GM19324 (cell line): ENCODE measurements at regions not wholly inside any gene's neighbourhood (a gene's known extent, or its start where the extent isn't known, plus 50 kb on each side); places are given as distances from the start of the nearest gene placed in this dataset.
"Not testable (repeated sequence)": the region's sequence is repeated elsewhere in the genome, so short reads cannot be mapped to it uniquely, and the experiment has no call there.

Experiments used
- ATAC-seq: cut with Tn5 transposase; IDR thresholded peaks from one replicate; pipeline ENCODE4 v1.9.1; 2021; ENCODE audit warnings: mild to moderate bottlenecking, moderate library complexity; ENCODE audit not compliant: unreplicated experiment, low FRiP score

DNA sequence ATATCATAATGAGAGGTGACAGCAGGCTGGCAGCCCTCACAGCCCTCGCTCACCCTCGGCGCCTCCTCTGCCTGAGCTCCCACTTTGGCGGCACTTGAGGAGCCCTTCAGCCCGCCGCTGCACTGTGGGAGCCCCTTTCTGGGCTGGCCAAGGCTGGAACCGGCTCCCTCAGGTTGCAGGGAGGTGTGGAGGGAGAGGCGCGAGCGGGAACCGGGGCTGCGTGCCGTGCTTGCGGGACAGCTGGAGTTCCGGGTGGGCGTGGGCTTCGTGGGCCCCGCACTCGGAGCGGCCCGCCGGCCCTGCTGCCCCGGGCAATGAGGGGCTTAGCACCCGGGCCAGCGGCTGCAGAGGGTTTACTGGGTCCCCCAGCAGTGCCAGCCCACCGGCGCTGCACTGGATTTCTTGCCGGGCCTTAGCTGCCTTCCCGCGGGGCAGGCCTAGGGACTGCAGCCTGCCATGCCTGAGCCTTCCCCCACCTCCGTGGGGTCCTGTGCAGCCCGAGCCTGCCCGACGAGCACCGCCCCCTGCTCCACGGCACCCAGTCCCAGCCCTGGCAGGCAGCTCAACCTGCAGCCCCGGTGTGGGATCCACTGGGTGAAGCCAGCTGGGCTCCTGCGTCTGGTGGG lies 147.7 kb downstream of the TLR4 start:
- ATAC-seq, result not testable (repeated sequence)

DNA sequence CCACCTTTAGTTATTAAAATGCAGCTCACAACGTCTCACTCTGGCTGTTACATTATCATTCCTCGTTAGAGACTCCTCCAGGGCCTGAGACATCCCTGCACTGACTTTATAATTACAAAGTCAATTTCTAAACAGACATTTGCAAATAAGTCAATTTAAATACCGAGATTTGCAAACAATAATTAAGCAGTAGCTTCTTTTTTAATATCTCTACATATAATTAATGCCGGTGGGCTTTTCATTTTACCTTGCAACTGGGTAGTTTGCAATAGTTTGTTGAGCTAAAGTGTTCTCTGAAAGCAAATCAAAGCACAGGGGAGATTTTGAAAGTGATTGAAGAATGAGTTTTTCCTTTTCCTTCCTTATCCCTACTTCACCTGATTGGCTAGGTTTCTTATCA lies 154.4 kb downstream of the TLR4 start:
- ATAC-seq, result no peak

DNA sequence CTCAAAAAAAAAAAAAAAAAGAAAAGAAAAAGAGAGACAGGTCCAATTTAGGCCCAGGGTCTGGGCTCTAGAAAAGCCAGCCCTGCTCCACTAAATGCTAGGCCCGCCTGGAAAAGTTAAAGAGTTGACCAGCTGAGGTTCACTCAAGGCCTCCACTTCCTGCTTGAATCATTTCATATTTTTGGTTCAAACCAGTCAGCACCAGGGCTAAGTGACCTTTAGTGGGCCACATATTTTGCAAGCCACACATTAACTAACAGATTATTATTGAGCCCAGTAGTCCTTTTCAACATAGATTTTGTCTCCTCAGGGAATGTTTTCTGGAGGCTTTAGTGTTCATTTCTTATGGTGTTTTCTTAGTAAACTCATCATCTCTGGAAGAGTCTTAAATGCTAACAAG lies 156.6 kb downstream of the TLR4 start:
- ATAC-seq, result no peak

DNA sequence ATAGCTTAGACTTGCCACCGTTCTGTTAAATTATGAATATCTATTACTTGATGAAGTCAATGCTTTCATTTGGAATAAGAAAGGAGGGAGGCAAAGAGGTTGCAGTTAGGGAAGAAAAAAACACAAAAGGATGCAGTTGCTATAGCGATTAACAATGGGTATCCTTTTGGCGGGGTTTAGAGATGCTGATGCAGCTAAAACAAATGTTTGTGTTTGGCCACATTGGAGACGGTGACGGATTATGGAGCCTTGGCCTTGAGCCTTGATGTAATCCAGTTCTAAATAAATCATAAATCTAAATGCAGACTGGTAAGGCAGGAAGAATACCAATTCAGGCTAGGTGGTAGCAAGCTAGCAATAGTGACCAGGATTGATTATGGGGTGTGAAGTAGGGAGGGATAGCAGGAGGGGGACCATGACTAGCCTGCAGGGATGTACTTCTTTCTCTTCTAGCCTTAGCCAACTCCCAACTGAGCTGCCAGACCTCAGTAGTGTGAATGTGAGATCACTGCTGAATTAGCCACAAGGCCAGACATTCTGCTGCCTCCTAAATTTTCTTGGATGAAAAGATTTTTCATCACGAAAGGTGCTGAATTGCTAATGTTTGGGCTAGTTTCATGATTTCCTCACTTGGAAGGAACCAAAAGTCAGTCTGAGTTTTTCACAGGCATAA lies 160.3 kb downstream of the TLR4 start:
- no peak for ATAC-seq

DNA sequence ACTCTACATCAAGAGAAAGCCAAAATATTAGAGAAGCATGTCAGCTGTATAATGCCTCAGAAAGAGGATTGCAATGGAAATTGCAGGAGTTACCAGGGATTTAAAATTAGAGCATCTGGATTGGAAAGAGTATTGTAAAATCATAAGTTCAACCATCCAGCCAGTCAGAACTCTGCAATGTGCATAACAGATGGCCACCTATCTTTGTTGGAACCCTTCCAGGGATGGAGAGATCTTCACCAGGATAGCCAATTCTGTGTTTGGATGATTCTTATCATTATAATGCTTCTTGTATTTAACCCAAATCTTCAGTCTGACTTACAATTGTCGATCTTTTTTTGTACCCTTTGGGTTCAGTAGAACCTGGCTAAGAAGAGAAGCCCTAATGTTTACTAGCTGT lies 164.4 kb downstream of the TLR4 start:
- no peak for ATAC-seq

DNA sequence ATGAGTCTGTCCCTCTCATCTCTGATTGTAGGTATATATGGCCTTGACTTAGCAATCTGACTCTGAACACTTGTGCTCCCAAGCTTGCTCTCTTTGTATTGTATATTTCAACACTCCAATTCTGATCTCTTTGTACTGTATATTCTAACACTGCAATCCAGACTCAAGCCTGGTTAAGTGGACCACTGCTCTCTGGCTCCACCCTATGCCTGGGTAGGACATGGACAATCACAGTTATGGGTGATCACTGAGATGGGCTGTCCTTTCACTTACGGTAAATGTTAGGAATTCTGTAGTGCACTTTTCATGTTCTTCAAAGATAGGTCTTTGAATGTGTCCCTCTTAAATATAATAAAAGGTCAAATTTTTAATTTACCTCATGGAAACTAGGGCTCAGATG lies 165.1 kb downstream of the TLR4 start:
- no peak for ATAC-seq

DNA sequence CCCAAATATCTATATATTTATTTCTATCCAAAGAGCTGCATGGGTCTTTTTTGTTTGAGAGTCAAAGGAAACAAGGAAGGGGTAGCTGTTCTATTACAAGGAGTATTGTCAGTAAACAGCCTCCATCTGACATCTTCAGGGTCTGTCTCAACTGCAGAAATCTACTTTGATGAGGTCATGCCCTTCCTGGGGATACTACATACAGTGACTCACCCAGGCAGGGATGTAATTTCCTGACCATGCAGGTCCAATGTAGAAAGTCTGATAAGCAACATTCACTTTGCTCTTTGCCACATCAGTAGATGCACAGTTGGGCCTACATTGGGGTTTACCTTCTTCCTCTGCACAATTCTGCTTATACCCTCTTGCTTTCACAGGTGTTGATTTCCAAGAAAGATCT lies 165.5 kb downstream of the TLR4 start:
- no peak for ATAC-seq

DNA sequence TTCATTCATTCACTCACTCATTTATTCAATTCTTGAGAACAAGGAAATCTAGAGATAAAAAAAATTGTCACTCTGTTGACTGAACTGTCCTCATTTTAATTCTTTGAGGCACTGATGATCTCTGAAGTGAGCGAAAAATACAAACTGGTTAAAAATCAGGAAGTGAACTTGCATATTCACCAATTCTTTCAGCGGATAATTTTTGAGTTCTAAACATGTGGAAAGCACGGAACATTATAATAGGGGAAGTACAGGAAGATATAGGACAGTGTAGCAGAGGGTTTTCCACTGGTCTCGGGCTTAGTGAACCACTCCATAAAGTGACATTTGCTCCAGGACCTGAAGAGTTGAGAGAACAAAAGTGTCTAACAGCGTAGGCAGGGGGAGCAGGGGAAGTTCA lies 169.5 kb downstream of the TLR4 start:
- no peak for ATAC-seq

DNA sequence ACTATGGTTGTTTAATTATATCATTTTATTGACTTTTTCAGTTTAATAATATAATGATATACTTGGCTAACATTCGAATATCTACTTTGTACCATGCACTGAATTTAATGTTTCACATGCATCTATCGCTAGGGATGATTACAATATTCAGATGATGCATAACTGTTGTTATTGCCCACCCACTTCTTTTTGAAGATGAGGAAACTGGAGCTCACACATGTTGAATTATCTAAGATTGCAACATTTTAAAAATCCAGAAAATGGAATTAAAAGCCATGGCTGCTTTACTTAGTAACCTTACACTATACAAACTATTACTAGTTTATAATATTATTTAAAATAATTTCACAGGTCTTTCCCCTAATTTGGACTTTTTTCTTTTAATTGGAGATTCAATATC lies 171.7 kb downstream of the TLR4 start:
- ATAC-seq, result no peak

DNA sequence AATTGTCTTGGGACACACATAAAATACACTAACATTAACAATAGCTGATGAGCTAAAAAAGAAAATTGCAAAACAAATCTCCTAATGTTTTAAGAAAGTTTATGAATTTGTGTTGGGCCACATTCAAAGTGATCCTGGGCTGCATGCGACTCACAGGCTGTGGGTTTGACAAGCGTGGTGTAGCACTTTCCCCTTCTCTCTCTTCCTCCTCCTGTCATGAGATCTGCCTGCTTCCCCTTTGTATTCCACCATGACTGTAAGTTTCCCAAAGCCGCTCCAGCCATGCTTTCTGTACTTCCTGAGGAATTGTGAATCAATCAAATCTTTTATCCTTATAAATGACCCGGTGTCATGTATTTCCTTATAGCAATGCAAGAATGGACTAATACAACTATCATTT lies 178.0 kb downstream of the TLR4 start:
- ATAC-seq, result no peak

DNA sequence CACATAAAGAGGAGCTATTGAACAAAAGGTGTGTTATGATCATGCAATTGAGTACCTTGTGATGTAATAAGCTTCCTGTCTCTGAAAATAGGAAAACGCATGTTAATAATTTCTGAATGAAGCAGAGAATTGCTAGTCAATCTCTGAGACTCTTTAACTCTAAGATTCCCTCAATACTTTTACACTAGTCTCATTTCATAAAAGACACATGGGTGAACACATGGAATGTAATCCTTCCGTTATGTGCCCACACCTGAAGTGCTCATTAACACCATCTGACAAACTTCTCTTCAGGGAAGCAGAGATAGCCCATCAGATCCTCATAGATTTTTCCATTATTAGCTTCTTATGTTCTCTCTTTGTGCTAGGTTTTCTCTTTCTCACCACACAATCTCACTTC lies 182.4 kb downstream of the TLR4 start:
- no peak for ATAC-seq

DNA sequence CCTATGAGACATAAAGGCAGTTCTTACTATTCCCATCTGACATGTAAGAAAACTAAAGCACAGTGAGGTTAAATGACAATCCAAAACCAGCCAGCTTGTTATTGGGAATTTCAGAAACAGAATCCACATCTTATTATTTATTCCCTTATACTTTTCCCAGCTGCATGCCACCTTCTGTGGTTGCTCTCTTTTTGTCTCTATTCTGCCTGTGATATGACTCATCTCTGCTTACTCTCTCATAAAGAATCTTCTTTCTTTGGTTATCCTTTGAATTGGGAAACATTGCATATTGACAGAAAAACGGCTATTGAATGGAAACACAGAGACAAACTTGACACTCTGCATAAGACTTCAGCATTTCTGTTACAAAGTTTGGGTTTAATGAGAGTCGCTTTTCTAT lies 183.2 kb downstream of the TLR4 start:
- ATAC-seq, result no peak

DNA sequence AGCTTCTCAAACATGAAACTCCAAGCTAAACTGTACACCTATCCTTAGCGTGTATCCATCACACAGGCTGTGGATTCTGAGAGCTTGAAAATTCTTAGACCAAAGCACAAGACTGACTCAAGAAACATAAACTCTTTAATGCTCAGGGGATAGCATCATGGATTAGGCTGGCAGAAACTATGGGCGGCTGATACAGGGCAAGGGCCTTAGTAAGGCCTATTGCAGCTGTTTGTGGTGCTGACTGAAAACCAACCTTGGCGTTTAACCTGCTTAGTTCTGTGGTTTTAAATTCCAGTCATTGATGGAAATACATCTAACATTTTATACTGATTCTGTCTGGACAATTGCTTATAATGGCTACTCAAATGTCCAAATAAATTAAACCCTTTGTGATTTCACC lies 183.7 kb downstream of the TLR4 start:
- no peak for ATAC-seq

DNA sequence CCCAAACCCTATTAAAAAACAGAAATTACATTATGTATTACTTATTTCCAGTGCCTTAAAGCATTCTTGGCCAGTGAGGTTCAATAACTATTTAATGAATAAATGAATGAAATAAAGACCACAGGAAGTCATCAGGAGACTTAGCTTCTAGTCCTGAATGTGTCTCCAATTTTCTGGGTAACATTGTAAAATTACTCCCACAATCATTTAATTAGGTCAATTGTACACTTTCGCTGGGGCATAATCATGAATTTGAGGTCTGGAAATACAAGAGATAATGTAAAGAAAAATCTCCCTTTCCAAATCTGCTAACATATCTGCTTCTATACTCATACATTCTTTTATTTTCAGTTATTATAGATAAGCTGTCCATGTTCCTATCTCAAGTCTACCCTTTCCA lies 199.2 kb downstream of the TLR4 start:
- no peak for ATAC-seq

DNA sequence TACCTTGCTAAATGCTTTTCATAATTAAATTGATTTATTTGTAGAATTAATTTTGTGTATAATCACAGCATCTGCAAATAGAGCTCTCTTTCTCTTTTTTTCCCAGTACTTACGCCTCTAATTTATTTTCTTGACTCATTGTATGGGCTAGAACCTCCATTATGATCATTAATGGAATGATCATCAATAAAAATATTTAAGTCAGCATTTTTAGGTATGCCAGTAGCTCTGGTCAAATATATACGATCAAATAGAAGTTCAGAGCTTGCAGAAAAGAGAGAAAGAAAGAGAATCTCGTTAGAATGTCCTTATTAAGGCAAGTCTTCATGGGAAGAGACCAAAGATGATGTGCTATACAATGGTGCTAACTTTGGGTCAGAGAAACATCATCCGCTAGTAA lies 202.6 kb downstream of the TLR4 start:
- no peak for ATAC-seq

DNA sequence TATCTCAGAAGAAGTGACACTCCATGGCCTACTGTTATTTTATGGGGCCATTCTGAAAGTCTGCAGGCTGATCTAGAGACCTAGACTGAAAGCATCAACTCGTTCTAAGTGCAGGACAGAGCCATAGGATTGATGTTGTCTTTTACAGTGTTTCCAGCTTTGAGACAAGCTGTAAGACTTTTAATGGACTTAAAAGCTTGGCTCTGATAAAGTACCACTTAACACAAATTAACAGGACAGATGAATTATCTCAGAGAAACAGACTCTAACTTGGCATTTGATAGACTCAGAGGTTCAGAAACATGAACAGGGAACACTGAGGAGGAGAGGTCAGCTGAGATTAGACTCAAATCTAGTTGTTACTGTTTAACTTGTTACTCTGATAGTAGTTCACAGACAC lies 203.2 kb downstream of the TLR4 start:
- no peak for ATAC-seq

DNA sequence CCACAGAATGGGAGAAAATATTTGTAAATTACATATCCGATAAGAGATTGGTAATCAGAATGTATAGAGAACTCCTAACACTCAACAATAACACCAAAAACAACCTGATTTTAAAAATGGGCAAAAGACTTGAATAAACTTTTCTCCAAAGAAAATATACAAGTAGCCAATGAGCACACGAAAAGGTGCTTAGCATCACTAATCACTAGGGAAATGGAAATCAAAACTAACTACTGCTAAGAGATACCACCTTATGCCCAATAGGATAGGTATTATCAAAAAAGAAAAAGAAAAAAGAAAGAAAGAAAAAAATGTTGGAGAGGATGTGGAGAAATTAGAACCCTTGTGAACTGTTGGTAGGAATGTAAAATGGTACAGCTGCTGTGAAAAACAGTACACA lies 212.1 kb downstream of the TLR4 start:
- ATAC-seq, result no peak

DNA sequence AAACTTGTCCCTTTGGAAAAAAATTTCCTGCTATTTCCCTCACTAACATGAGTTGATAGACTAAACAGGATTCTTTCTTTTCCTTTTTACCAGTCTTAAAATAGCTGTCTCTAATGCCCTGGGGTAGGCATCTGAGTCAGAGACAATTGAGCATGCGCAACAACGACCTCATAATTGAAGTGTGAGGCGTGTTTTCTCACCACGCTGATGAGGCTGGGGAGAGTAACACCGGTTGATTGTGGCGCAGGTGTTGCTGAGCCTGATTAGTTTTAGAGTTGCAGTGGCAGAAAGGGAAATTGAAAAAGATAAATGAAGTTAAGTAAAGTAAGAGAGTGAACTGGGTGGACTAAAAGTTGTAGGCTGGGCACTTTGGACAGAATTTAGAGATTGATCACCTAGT lies 213.7 kb downstream of the TLR4 start:
- ATAC-seq, result no peak

DNA sequence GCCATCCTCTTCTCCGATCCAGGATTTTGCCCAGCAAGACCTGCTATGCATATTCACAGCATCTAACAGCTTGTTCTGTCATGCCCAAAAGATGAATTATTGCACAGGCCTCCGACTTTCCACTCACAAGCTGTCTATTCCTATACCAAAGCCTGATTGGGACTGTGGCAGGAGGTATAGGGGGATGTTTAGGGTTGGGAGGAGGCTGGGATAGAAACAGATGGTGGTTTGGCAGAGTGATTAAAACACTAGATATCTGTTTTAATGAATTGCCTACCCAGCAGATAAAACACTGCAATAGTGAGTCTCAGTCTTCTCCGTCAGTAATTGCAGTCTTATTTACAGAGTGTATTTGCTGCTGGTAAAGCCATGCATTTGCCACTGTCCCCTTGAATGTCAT lies 215.3 kb downstream of the TLR4 start:
- no peak for ATAC-seq

DNA sequence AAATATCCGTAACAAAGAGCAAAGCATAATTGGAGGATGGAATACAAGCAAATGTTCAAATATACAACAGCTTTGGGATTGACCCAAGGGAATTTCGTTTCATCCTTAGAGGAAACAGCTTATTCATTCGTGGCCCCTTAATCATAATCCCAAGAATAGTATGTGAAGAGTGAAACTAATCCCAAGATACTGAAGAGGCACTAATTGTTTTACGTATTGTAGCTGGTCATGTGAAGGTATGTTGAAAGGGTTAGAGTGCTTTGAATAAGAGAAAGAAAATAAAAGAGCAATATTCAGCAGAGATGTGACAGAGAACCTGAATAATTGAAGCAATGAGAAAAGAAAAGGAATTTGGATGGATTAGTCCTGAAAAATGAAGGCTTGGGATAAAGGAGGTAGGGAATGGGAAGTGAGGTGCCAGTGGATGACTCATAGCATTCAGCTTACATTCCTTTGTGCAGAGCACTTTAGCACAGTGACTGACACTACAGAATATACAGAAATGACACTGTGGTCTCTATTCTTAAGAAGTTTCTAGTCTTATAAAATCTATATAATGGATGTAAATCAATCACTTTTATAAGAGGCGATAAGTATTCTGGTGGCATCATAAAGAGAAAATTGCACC lies 221.9 kb downstream of the TLR4 start:
- ATAC-seq, result no peak

DNA sequence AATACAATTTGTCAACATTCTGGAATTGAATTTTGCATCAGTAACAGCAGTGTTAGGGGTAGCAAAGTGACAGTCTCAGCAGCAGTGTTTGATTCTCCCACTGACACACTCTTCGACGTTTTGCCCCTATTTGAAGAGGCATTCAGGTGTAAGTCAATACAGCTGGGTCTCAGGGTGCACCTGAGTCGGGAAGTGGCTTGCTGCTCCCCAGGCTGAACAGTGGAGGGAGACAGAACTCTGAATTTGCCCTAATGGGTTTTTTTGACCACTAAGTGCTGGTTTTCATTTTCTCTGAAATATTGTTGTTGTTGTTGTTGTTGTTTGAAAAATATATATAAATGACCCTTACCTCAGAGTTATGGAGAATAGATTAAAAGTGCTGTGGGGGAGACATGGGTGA lies 223.2 kb downstream of the TLR4 start:
- peak; percentile 56 for ATAC-seq

DNA sequence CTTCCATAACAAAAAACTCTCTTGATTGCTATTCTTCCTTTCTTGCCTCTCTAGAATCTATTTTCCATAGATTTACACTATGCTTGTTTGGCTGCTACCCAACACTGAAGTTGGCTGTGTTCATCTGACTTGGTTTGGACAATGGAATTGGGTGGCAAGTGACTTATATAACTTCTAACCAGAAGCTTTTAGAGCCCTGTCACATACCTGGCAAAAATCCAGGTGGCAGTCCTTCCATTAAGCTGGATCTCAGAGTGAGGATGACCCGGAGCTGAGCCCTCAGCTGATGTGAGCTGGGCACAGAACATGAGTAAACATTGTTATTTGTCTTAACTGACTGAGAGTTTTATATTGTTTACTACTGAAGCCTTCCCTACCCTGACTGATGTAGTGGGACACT lies 225.7 kb downstream of the TLR4 start:
- no peak for ATAC-seq
